SK-N-SH (cell line): ENCODE measurements at regions not wholly inside any gene's neighbourhood (a gene's known extent, or its start where the extent isn't known, plus 50 kb on each side); places are given as distances from the start of the nearest gene placed in this dataset.

Experiments used
- CTCF ChIA-PET: fragments of 300-600, 350-600 bp; formaldehyde crosslinking; extraction: SDS; loops from one replicate; lab custom pipeline; 2021; lab: Yijun Ruan, JAX
- POLR2A ChIA-PET: fragments of 350-600 bp; sonication (Branson Sonifier 250); formaldehyde crosslinking; extraction: SDS; loops from one replicate; lab custom pipeline; 2020; ENCODE audit warnings: antibody characterized with exemption, inconsistent platforms; lab: Yijun Ruan, JAX
- DNase-seq: peaks from one replicate; pipeline ENCODE4 v3.0.0; 2012
- H2AFZ ChIP-seq: fragments of 200-600 bp; sonication (generic); 2 replicates; pipeline ENCODE4 v1.8.1; 2016; ENCODE audit warnings: antibody characterized with exemption, mild to moderate bottlenecking, low read depth
- H3F3A ChIP-seq: fragments of 200-600 bp; sonication (generic); replicated peaks from 2 replicates; pipeline ENCODE3; 2016; ENCODE audit warnings: antibody characterized with exemption, mild to moderate bottlenecking; ENCODE audit not compliant: insufficient read depth
- H3K27ac ChIP-seq, 2 experiments: fragments of 200-500 bp in 1 of 2; fragments of 200-600 bp in 1 of 2; sonication (Bioruptor generic) in 1 of 2; sonication (generic), shearing (Covaris generic) in 1 of 2; 2 replicates each; pipeline versions ENCODE4 v1.5.1 to v1.6.1; 2014 to 2016; ENCODE audit warnings: low read depth in 2 of 2, inconsistent platforms in 1 of 2, low read length in 1 of 2, mild to moderate bottlenecking in 1 of 2, mixed read lengths in 1 of 2
- H3K27me3 ChIP-seq: fragments of 200-600 bp; sonication (generic), shearing (Covaris generic); 2 replicates; pipeline ENCODE4 v1.6.1; 2016; ENCODE audit warnings: mixed run types; ENCODE audit not compliant: insufficient read depth
- H3K36me3 ChIP-seq, 2 experiments: fragments of 200-500 bp in 1 of 2; fragments of 200-600 bp in 1 of 2; sonication (Bioruptor generic) in 1 of 2; sonication (generic) in 1 of 2; replicated peaks in 1 of 2; 2 replicates each; pipeline versions ENCODE3 to v1.5.1; 2014 to 2016; ENCODE audit warnings: low read length in 1 of 2, mild to moderate bottlenecking in 1 of 2; ENCODE audit not compliant: insufficient read depth in 2 of 2, control insufficient read depth in 1 of 2
- H3K4me1 ChIP-seq, 2 experiments: fragments of 200-500 bp in 1 of 2; fragments of 200-600 bp in 1 of 2; sonication (Bioruptor generic) in 1 of 2; sonication (generic), shearing (Covaris generic) in 1 of 2; 2 replicates each; pipeline versions ENCODE4 v1.5.1 to v1.6.1; 2014 to 2016; ENCODE audit warnings: low read depth in 1 of 2, low read length in 1 of 2, mixed run types in 1 of 2; ENCODE audit not compliant: insufficient read depth in 2 of 2, control insufficient read depth in 1 of 2
- H3K4me2 ChIP-seq: fragments of 200-600 bp; sonication (generic), shearing (Covaris generic); 2 replicates; pipeline ENCODE4 v1.6.1; 2017; ENCODE audit warnings: mixed run types
- H3K4me3 ChIP-seq, 2 experiments: fragments of 200-500 bp in 1 of 2; fragments of 200-600 bp in 1 of 2; sonication (Bioruptor generic) in 1 of 2; sonication (generic), shearing (Covaris generic) in 1 of 2; 2 replicates each; pipeline versions ENCODE4 v1.5.1 to v1.8.1; 2014 to 2016; ENCODE audit warnings: low read depth in 2 of 2, inconsistent platforms in 1 of 2, low read length in 1 of 2, mild to moderate bottlenecking in 1 of 2, mixed read lengths in 1 of 2, moderate library complexity in 1 of 2
- H3K79me2 ChIP-seq: fragments of 200-600 bp; sonication (generic); 2 replicates; pipeline ENCODE4 v1.8.1; 2017; ENCODE audit warnings: mild to moderate bottlenecking; ENCODE audit not compliant: insufficient read depth
- H3K9ac ChIP-seq: fragments of 200-600 bp; sonication (generic); 2 replicates; pipeline ENCODE4 v1.6.1; 2017; ENCODE audit warnings: mixed run types
- H3K9me2 ChIP-seq: fragments of 200-600 bp; sonication (generic); 2 replicates; pipeline ENCODE4 v1.6.1; 2017; ENCODE audit warnings: mixed run types
- H3K9me3 ChIP-seq: fragments of 200-600 bp; sonication (generic); 2 replicates; pipeline ENCODE4 v1.6.1; 2017; ENCODE audit warnings: mixed run types, mild to moderate bottlenecking, moderate library complexity
- H4K20me1 ChIP-seq: fragments of 200-600 bp; sonication (generic); 2 replicates; pipeline ENCODE4 v1.6.1; 2017; ENCODE audit warnings: mild to moderate bottlenecking, mixed run types; ENCODE audit not compliant: insufficient read depth
- ELF1 ChIP-seq: IDR thresholded peaks from 2 replicates; pipeline ENCODE4 v1.4.0; 2012
- EP300 ChIP-seq, 2 experiments: IDR thresholded peaks; 2 replicates each; pipeline versions ENCODE4 v1.4.0 to v1.6.1; 2012; ENCODE audit warnings: borderline replicate concordance in 1 of 2, low read depth in 1 of 2, low read length in 1 of 2
- EZH2phosphoT487 ChIP-seq: fragments of 200-600 bp; sonication (generic); IDR thresholded peaks from 2 replicates; pipeline ENCODE4 v1.6.1; 2017; ENCODE audit warnings: low read depth, mixed run types, mild to moderate bottlenecking, antibody characterized with exemption, moderate library complexity, borderline replicate concordance
- FOXM1 ChIP-seq: IDR thresholded peaks from 2 replicates; pipeline ENCODE4 v1.4.0; 2012; ENCODE audit warnings: low read depth, mild to moderate bottlenecking
- GATA2 ChIP-seq: sonication (generic); formaldehyde crosslinking; IDR thresholded peaks from 2 replicates; pipeline ENCODE4 v1.5.0; 2020; ENCODE audit warnings: mild to moderate bottlenecking, missing genetic modification reagents
- MEF2A ChIP-seq: IDR thresholded peaks from 2 replicates; pipeline ENCODE4 v1.4.0; 2012; ENCODE audit warnings: low read depth, borderline replicate concordance
- PBX3 ChIP-seq: IDR thresholded peaks from 2 replicates; pipeline ENCODE4; 2012
- RCOR1 ChIP-seq: fragments of 150-350 bp; IDR thresholded peaks from 2 replicates; pipeline ENCODE4 v1.6.1; 2017; ENCODE audit warnings: antibody characterized with exemption, low read length
- REST ChIP-seq: IDR thresholded peaks from 2 replicates; pipeline ENCODE4 v1.6.1; 2012; ENCODE audit warnings: mild to moderate bottlenecking, low read depth, low read length, moderate library complexity
- RXRA ChIP-seq: IDR thresholded peaks from 2 replicates; pipeline ENCODE4 v1.4.0; 2012; ENCODE audit warnings: low read depth, mild to moderate bottlenecking, borderline replicate concordance
- SIN3A ChIP-seq: IDR thresholded peaks from 2 replicates; pipeline ENCODE4 v1.6.1; 2012; ENCODE audit warnings: low read depth, mild to moderate bottlenecking, low read length, moderate library complexity, borderline replicate concordance
- SMC3 ChIP-seq: IDR thresholded peaks from 2 replicates; pipeline ENCODE4 v1.6.1; 2012; ENCODE audit warnings: low read depth, low read length, improper control_type of control experiment
- TEAD4 ChIP-seq: IDR thresholded peaks from 2 replicates; pipeline ENCODE4 v1.4.0; 2012; ENCODE audit warnings: mild to moderate bottlenecking, borderline replicate concordance; ENCODE audit not compliant: insufficient read depth
- USF1 ChIP-seq: IDR thresholded peaks from 2 replicates; pipeline ENCODE4 v1.4.0; 2012; ENCODE audit warnings: low read depth, borderline replicate concordance
- ZBTB33 ChIP-seq: IDR thresholded peaks from 2 replicates; pipeline ENCODE4 v1.4.0; 2012; ENCODE audit warnings: low read depth, borderline replicate concordance
- WGBS: methylation state at CpG from one replicate; pipeline ENCODE4 v1.1.6; 2017; ENCODE audit warnings: low lambda C conversion rate; 5-methylcytosine and 5-hydroxymethylcytosine counted together
- TF ChIP-seq, protein P1 (sequence below): fragments of 150-350 bp; IDR thresholded peaks from 2 replicates; pipeline ENCODE4 v1.6.1; 2017; ENCODE audit warnings: antibody characterized with exemption, low read length, low read depth, borderline replicate concordance

GRCh38 chr3:94307588-94307987 lies 244.7 kb downstream of the NSUN3 start (continued):
- no peak for TF ChIP-seq PBX3

GRCh38 chr3:94308767-94309166 lies 245.9 kb downstream of the NSUN3 start:
- H3K36me3 ChIP-seq, result no peaks in the 10 kb centered on the region
- no peak overlapping the region for H3K27ac ChIP-seq
- no peak overlapping the region for H3K9ac ChIP-seq
- WGBS, result 88% methylated on average over 1 of the region's 1 CpG
- no peak overlapping the region for H3K4me2 ChIP-seq
- ChIA-PET CTCF (no interaction called here), POLR2A (no interaction called here)
- no peaks in the 10 kb centered on the region for H3F3A ChIP-seq
- no peaks in the 10 kb centered on the region for H3K79me2 ChIP-seq
- no peaks in the 10 kb centered on the region; a peak in 1 of 4 replicates for H3K4me1 ChIP-seq
- DNase-seq, result no peak
- no peaks in the 10 kb centered on the region for H3K9me2 ChIP-seq
- H3K9me3 ChIP-seq, result no peaks in the 10 kb centered on the region
- no peaks in the 10 kb centered on the region for H4K20me1 ChIP-seq
- TF ChIP-seq USF1 (no peak), TEAD4 (no peak), MEF2A (no peak), FOXM1 (no peak)
- TF ChIP-seq, all 33 proteins: peak for 0
- no peaks in the 10 kb centered on the region for H3K27me3 ChIP-seq
- no peak overlapping the region for H2AFZ ChIP-seq
- no peak overlapping the region for H3K4me3 ChIP-seq

DNA sequence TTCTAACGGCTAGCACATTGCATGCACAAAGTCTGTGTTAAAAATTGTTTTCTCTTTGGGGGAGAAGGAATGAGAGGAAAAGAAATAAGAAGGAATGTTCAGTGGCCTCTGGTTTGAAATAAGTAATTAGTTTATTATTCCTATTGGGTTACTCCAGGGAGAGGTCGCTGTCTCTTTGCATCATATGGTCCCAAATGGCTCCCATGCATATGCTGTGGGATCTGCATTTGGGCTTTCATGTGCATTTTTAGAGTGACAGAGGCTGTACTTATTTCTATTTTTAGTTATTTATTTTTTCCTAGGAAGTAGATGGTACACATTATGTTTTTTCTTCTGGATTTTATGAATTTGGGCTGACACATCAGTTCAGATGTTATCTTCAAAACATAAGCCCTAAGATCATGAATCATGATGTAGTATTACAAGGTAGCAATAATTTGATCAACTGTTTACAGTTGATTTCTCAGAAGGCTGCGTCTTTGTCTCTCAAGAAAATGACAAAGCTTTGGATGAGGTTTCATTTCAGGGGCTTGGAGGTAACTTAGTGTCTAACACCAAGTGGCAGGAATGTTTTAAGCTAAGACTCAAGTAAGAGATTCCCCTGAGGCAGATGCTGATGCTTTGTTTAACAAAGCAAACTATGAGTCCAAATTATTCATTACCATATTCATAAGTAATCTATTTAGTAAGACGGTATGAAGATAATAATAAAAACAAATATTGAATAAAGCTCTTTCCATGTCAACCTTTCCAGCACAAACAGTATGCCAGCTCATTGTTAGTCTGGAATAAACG lies 247.7 kb downstream of the NSUN3 start:
- Histone ChIP-seq H3K79me2 (no peaks in the 10 kb centered on the region), H4K20me1 (no peaks in the 10 kb centered on the region), H3K4me3 (no peak overlapping the region), H3K9me3 (no peaks in the 10 kb centered on the region), H3K4me1 (no peaks in the 10 kb centered on the region), H3K27me3 (no peaks in the 10 kb centered on the region), H3K9me2 (no peaks in the 10 kb centered on the region), H3K36me3 (no peaks in the 10 kb centered on the region), H3K9ac (no peak overlapping the region), H2AFZ (no peak overlapping the region), H3K4me2 (no peak overlapping the region), H3F3A (no peaks in the 10 kb centered on the region), H3K27ac (no peak overlapping the region)
- POLR2A ChIA-PET, result no interaction called here
- DNase-seq, result no peak
- 44% methylated on average over 5 of the region's 5 CpGs for WGBS
- CTCF ChIA-PET, result interaction anchor here (1.0 kb wide), 1 partner anchor 61 kb away, joined by 3 read pairs; no protein-coding TSS in a partner anchor
- no peak for TF ChIP-seq SIN3A
- TF ChIP-seq REST, result no peak
- no peak for TF ChIP-seq ZBTB33
- no peak for TF ChIP-seq EP300 (IDR thresholded peaks at IDR 0.05; ENCODE audit: borderline replicate concordance in 1 of 2, low read depth in 1 of 2, low read length in 1 of 2)
- TF ChIP-seq RCOR1, result no peak
- TF ChIP-seq ELF1, result no peak
- no peak for TF ChIP-seq GATA2 (CRISPR knock-in tag)
- no peak for TF ChIP-seq FOXM1
- no peak for TF ChIP-seq RXRA
- TF ChIP-seq TEAD4, result no peak
- no peak for TF ChIP-seq EZH2phosphoT487
- TF ChIP-seq, protein P1, sequence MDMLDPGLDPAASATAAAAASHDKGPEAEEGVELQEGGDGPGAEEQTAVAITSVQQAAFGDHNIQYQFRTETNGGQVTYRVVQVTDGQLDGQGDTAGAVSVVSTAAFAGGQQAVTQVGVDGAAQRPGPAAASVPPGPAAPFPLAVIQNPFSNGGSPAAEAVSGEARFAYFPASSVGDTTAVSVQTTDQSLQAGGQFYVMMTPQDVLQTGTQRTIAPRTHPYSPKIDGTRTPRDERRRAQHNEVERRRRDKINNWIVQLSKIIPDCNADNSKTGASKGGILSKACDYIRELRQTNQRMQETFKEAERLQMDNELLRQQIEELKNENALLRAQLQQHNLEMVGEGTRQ, result no peak
- no peak for TF ChIP-seq SMC3
